GM18511 (cell line): ENCODE measurements at regions not wholly inside any gene's neighbourhood (a gene's known extent, or its start where the extent isn't known, plus 50 kb on each side); places are given as distances from the start of the nearest gene placed in this dataset.

Experiments
- ATAC-seq: cut with Tn5 transposase; IDR thresholded peaks from one replicate; pipeline ENCODE4 v1.9.1; 2021; ENCODE audit warnings: mild to moderate bottlenecking, moderate library complexity; ENCODE audit not compliant: unreplicated experiment

DNA sequence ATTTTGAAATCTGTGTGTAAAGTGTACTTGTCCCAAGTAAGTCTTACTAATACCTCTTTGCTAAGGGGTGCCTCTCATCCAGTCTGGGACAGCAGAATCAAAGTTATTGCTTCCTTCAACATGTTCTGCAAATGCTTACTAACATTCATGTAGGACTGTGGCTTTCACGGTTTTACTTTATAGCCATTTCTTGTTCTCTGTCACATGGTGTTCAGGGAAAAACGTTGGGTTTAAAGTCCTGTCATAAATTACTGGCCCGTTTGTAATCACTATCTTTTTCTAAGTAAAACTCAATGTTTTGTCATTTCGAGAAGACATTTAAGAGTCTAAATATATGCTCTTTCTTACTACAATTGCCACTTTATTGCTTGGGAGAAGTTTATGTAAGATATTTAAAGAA is 321.1 kb downstream of the STIM2 start:
- no peak for ATAC-seq

DNA sequence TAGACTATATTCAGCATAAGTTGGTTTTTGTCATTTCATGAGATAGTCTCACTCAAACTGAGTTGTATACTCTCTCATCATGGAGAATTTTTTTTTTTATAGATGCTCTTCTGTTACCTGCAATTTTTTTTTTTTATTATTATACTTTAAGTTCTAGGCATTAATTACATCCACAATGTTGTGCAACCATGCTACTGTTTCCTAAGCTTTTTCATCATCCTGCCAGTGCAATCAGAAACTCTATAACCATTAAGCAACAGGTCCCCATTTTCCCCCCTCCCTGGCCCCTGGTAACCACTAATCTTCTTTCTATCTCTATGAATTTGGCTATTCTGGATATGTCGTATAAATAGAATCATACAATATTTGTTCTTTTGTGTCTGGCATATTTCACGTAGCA is 321.6 kb downstream of the STIM2 start:
- ATAC-seq, result no peak

DNA sequence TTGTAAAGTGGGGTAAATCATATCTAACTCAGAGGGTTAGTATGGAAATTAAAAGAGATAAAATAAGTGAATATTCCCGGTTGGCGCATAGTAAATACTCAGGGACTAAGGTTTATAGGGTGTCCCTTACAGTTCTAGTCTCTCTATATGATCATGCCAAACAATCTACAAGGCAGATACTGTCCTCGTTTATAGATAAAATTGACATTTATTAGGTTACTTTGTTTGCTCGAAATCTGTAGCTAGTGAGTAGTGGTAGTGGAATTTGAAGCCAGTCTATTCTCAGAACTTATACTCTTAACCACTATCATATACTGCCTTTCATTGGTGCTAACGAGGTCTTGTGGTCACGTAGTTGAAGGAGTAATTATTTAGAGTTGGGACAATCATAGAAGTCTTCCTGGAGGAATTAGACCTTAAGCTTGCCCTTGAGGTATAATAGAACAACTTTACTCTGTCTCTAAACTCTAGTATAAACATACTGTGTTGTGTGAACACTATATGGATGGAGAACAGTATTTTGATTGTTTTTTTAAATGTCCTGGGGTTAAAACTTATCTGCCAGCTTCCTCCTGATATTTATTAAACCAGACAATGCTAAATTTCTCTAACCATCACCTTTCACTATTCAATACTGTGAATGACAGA is 324.0 kb downstream of the STIM2 start:
- no peak for ATAC-seq

DNA sequence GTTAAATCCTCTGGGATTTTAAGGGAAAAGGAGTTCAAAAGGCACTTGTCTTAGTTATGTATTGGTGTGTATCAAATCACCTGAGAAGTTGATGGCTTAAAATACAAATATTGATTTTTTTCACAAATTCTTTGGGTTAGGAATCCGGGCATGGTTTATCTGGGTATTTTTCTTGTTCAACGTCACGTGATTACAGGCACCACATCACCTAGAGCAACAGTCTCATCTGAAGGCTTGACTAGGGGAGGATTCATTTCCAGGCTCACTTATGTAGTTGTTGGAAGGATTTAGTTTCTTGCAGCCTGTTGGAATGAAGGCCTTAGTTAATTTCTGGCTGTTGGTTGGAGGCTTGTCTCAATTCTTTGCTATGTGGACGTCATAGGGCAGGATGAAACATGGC is 326.1 kb downstream of the STIM2 start:
- ATAC-seq, result no peak

DNA sequence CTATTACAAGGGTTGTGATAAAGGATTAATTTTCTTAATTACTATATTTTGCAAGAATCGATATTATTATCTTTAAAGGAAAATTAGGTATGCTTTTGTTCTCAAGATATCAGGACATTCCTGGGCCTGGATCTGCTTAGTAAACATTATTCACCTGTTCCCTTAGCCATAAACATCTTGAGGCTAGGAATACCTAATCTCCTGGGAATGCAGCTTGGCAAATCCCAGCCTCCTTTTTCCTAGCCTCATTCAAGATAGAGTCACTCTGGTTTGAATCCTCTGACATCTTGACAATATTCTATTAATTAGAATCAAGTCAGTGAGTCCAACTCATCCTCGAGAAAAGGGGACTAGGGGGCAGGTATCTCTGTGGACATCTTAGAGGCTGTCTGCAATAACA is 327.1 kb downstream of the STIM2 start:
- no peak for ATAC-seq

DNA sequence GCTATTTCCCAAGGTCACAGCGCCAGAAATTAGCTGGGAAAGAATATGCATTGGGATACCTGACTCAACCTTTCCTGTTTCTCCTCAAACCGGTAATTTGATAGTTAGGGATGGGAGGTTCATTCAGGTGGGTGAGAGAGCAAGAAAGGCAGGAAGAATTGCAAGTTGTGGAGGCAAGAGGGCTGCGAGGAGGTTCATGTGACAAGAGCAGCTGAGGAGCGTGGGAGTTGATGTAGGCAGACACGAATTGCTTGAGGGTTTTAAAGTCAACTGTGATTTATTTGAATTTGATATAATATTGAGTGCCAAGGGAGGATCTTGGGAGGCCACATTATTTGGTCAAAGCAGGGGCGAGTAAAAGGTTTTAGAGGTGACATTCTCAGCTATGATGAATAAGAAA is 329.0 kb downstream of the STIM2 start:
- ATAC-seq, result no peak

DNA sequence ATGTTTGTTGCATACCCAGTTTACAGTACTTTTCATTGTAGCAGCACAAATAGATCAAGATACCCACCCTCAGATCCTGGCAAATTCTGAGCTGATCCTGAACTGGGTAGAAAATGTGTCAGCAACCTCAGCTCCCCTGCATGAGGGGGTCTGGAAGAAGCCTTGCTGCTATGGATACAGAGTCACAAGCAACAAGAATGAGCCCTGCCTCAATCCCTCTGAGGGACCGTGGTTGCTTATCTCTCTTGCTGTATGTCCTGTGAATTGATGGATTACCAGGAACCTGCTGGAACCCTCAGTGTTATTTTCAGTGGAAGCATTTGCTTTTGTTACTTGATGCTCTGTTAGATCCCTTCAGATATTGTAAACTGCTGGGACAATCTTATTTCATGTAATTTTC is 331.0 kb downstream of the STIM2 start:
- no peak for ATAC-seq

DNA sequence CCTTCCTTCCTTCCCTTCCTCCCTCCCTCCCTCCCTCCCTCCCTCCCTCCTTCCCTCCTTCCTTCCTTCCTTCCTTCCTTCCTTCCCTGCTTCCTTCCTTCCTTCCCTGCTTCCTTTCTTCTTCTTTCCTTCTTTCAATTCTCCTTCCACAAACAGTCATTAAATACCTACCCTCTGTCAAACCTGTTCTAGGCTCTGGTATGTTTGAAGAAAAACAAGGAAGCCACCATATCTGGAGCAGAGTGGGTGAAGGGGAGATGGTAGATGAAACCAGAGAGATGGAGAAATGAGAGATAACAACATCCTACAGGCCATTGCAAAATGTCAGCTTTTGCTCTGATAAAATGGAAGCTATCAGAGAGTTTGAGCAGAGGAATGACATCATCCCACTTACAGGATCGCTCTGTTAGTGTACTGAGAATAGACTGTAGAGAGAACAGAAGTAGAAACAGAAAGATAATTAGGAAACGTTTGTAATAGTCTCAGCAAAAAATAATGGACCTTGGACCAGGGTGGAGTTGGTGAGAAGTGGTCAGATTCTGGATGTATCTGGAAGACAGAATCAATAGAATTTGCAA is 334.0 kb downstream of the STIM2 start:
- ATAC-seq, result no peak

DNA sequence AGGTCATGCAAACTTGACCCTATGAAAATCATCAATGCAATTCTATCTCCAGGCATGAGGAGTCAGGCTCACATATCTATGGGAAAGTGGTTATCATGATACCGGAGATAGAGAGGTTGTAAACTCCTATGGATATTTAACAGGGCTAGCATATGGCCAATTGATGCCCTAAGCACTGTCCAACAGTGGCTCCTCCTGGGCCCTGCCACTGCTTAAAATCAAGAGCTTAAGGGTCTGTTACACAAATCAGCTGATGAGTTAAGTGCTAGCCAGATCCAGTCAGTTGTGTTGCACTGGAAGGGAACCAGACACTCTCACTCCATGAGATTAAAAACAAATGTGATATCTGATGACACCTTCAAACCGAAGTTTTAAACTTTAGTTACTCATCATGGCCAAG is 337.6 kb downstream of the STIM2 start:
- ATAC-seq, result no peak

DNA sequence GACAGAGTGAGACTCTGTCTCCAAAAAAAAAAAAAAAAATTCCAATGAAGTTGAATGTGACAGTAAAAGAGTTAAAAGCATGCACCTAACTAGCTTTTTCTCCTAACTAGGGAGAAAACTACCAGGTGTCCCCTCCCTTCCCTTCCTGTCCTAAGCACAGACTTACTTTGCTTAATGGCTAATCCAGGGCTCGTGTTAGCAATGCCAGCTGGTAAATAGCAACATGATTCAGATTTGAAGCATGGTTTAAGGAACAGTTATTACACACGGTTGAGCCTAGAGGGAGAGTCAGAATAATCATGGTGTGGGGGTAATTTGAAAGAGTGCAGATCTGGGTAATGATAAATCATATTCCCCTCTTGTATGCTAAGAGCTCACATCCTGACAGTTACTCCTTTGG is 338.3 kb downstream of the STIM2 start:
- ATAC-seq, result no peak

DNA sequence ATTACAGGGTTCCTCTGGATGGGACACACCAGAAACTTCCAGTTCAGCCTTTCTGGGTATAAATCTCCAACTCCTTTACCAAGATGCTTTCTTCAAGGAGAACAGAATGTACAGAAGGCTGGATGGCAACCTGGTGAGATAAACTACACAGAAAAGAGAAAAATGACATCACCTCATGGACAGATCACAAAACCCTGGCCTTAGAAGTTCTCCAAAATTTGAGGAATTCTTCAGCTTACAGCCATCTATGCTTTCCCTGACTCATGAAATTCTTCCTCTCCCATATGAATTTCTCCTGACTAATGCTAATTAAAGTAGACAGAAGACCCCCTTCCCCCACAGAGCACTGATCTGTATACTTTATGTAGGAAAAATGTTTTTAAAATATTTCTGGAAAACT is 345.4 kb downstream of the STIM2 start:
- no peak for ATAC-seq

DNA sequence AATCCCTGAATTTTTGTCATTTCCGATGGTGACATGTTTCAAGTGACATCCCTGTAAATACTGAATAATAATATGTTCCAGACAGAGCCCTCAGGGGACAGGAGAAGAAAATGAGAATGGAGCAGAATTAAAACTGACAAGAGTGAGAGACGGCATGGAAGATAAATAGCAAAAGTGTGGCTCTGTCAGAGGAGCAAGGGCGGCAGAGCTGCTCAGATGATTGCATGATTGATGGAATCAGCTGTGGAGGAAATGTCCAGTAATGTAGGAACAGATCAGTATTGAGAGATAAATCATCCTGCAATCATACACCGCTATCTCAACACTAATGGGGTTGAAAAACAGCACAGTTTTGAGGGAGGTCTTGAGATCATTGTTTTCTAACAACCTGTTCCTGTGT is 350.3 kb downstream of the STIM2 start:
- ATAC-seq, result no peak

DNA sequence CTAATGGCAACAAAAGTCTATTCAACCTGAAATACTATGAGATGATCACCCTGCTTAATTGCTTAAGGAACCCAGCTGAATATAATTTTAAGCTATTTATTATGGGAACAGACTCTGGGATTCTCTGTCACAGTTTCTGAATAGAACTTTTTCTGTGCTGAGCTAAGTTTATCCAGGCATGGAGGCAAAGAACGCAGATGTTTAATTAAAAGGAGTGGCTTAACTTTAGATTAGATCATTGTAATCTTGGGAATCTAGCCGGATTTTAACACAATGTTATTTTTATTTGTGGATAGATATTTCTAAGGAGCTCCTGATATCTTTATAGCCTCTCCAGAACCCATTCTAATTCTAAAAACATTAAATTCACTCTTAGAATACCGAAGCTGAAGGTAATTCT is 353.4 kb downstream of the STIM2 start:
- ATAC-seq, result no peak

DNA sequence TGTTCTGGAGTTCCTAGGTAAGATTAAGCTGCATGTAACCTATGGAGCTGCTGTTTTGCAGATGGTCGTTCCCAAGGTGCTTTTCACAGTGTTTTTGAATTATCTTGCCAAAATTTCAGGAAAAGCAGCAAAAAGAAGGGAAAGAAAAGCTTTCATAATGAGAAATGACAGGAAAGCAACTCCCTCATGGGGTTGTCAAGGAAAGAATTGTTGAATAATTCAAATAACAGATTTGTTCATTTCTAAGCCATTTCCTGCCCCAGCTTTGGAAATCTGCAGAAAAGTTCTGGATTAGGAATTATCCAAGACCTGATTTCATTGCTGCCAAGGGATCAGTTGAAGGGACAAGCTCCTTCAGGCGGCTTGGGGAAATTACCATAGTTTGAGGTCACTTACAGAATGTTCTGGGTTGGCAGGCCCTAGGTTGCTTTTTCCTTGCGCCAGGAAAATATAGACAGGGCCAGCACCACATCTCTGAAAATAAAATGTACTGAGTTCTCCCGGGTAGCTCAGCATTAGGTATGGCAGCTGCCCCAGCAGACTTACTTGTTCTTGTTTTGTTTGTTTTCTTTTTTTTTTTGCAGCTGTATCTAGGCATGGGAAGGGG is 354.7 kb downstream of the STIM2 start:
- no peak for ATAC-seq

DNA sequence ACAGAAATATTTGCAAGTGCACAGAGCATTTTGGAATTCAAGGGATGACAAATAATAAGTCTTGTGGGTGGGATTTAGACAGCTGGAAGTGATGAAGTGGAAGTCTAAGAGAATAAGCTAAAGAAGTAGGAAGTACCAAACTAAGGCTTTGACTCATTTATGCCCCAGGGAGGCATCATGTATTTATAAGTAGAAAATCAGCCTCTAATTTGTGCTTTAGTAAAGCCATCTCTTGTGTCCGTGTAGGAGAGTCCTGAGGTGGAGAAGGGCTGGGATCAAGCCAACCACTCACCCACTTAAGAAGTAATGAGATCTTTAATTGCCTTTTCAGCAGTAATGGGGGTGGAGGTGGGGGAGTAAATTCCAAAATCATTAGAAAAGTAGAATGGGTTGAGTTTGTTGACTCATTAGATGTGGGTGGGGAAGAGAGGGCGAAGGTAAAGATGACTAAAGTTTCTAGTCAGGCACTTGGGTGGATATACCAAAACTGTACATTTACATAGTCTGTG is 356.7 kb downstream of the STIM2 start:
- ATAC-seq, result no peak

DNA sequence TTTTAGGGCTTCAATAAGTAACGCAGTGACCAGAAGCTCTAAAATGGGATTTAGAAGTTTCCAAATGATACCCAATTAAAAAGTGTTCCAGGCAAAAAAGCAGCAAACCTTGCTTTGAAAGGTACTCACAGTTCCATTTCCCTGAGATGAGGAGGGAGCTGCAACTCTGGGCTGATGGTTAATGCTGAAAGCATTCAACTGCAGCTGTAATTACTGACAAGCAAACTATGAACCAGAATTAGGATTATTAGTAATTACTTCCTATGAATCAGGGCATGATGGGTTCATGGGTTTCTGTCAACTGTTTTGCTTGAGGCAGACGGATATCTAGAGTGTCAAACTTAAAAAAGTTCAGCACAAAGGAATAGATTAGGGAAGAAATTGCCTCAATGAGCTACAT is 357.4 kb downstream of the STIM2 start:
- no peak for ATAC-seq

DNA sequence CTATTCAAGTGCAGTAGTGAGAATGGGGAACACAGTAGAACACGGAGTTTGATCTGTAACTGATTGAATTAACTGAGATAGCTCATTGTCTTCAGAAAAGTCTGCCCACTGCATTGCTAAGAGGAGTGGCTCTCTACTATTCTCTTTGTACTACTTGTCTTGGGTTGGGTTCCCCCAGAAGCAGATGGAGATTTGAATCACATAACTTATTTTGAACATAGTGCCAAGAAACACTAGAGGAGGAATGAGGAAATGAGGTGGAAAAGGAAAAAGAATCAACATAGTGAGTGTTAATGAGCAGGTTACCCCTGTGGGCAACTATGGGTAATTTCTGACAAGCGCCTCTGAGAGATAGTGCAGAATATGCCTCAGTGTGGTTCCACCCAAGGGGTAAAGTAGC is 362.7 kb downstream of the STIM2 start:
- no peak for ATAC-seq

DNA sequence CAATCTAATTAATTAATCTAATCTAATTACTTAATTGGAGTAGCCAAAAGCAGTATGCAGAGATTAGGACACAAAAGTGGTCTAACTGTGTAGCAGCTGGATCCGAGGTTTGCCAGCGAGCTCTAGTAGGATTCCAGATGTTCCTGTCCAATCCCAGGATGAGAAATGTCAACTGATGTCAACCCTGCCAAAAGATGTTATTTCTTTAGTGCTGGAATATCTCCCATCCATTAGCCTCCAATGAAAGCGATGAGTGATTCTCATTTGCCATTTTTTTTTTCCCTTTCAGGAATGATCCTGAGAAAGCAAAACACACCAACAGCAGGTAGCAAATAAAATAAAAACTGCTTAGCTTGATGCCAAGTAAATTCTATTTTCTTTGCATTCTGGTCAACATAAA is 372.9 kb downstream of the STIM2 start:
- no peak for ATAC-seq

DNA sequence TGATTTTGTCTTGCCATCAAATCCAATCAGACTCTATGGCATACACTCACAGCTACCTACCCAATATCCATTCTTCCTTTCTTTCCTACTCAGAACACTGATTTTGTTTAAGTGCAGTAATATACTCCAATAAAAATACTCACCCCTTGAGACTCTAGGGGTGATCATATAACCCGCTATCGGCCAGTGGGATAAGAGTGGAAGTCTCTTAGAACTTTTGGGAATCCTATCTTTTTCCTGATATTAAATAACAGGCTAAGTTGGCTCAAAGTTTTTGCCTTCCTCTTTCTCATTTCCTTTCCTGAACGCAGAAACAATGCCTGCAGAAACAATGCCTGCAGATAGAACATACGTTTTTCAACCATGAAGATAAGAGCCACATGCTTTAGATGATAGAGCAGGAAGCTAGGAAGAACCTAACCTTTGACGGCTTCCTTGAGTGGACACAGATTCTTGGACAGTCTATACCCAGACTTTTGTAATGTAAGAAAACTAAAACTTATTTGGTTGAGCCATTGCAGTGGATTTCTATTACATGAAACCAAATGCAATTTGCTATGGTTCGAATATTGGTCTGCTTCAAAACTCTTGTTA is 373.8 kb downstream of the STIM2 start:
- ATAC-seq, result no peak

DNA sequence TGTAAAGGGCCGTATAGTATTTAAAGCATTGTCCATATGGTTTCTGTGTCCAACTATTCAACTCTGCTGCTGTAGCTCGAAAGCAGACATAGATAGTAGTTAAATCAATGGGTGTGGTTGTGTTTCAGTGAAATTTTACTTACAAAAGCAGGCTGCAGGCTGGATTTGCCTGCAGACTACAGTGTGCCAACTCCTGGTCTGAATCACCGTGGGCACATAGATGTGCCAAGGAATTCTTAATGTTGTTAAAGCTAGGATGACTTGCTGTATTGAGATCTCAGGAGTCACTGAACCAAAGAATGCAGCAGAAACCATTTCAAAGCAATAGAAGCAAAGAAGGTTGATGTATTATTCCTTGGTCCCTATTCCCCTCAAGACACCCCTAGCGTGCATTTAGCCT is 379.0 kb downstream of the STIM2 start:
- ATAC-seq, result no peak

DNA sequence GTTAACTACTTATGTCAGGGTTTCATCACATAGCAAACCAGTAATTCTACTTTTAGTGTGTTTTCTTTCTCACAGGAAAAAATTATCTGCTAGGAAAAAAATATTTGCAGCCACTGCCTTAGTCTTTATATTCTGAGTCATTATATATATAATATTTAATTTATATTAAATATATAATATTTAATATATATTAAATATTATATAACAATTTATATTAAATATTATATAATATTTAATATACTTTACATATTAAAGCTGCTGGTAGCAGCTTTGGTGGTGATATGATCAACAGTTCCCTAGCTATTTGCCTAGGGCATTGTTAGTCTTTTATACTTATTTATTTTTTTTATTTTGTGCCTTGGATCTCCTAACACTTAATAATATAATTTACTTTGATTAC is 381.6 kb downstream of the STIM2 start:
- ATAC-seq, result no peak

DNA sequence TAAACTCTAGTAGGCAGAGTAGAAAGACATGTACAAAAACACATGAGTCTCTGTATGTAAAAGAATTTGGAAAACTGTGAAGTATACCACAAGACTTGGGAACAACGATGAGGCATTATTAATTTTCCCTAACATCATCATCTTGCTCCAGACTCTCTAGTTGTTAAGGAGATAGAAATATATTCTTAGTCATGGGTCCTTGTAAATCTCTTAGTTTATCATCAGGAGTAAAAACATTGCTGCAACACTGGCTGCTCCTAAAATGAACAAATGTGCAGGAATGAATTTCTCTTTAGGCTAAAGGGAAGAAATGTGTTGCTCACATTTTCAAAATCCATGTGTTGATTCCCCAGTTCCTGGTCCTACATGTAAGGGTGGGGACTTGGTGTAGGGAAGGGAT is 384.6 kb downstream of the STIM2 start:
- ATAC-seq, result no peak
